ENCODE measurements at regions not wholly inside any gene's neighbourhood (a gene's known extent, or its start where the extent isn't known, plus 50 kb on each side); places are given as distances from the start of the nearest gene placed in this dataset.

DNA sequence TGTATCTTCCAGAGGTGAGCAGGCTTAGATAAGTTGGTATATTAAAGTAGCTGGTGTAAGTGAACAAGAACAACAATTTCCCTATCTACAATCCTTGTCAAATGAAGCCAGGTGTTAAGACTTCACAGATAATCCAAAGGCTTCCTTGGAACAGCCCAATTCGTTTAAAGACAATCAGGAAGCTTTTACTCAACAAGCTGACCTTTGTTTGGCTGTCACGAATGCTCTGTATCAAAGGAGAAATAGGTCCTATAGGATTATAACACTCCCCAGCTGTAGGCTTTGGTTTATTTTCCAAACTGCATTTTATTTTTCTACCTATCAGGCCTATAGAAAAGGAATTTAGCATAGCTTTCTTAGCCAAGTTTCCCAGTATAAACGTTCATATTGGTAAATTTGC, 766.5 kb upstream of the GOT2 start:
- H3K9me3 ChIP-seq (replicated peaks; ENCODE audit: insufficient read depth, low read length) = no peaks in the 10 kb centered on the region
- H3F3A ChIP-seq (ENCODE audit: insufficient read depth, low read length) = no peaks in the 10 kb centered on the region
- H4K20me1 ChIP-seq (ENCODE audit: insufficient read depth, low read length) = no peaks in the 10 kb centered on the region
- H3K27ac ChIP-seq (ENCODE audit: low read length) = no peak overlapping the region
- H3K4me1 ChIP-seq (ENCODE audit: low read length) = no peaks in the 10 kb centered on the region
- H3K79me2 ChIP-seq (ENCODE audit: low read length) = no peaks in the 10 kb centered on the region
- no peak overlapping the region for H3K9ac ChIP-seq (ENCODE audit: low read length)
- no peak overlapping the region for H2AFZ ChIP-seq (ENCODE audit: low read length)
- no peaks in the 10 kb centered on the region for H3K27me3 ChIP-seq (replicated peaks; ENCODE audit: insufficient read depth, low read length)
- no peaks in the 10 kb centered on the region for H3K36me3 ChIP-seq (replicated peaks; ENCODE audit: insufficient read depth, low read length)
- no peak for DNase-seq
- no peak overlapping the region for H3K4me2 ChIP-seq (ENCODE audit: low read depth, low read length)
- no peaks in the 10 kb centered on the region for H3K9me2 ChIP-seq (replicated peaks; ENCODE audit: insufficient read depth, low read length)
- no peak overlapping the region for H3K4me3 ChIP-seq (ENCODE audit: low read length)
- TF ChIP-seq, protein P1, sequence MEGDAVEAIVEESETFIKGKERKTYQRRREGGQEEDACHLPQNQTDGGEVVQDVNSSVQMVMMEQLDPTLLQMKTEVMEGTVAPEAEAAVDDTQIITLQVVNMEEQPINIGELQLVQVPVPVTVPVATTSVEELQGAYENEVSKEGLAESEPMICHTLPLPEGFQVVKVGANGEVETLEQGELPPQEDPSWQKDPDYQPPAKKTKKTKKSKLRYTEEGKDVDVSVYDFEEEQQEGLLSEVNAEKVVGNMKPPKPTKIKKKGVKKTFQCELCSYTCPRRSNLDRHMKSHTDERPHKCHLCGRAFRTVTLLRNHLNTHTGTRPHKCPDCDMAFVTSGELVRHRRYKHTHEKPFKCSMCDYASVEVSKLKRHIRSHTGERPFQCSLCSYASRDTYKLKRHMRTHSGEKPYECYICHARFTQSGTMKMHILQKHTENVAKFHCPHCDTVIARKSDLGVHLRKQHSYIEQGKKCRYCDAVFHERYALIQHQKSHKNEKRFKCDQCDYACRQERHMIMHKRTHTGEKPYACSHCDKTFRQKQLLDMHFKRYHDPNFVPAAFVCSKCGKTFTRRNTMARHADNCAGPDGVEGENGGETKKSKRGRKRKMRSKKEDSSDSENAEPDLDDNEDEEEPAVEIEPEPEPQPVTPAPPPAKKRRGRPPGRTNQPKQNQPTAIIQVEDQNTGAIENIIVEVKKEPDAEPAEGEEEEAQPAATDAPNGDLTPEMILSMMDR (IDR thresholded peaks at IDR 0.05; ENCODE audit: low read length) = no peak

DNA sequence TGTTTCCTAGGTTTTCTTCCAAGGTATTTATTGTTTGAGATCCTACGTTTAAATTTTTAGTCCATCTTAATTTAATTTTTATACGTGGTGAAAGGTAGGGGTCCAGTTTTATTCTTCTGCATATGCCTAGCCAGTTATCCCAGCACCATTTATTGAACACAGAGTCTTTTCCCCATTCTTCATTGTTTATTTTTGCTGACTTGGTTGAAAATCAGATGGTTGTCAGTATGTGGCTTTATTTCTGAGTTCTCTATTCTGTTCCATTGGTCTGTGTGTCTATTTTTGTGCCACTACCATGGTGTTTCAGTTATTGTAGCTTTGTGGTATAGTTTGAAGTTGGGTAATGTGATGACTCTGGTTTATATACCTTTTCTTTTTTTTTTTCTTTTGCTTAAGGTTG, 753.0 kb upstream of the GOT2 start:
- H3K4me1 ChIP-seq (ENCODE audit: low read length) = no peaks in the 10 kb centered on the region
- no peak overlapping the region for H3K27ac ChIP-seq (ENCODE audit: low read length)
- H3K27me3 ChIP-seq (replicated peaks; ENCODE audit: insufficient read depth, low read length) = no peaks in the 10 kb centered on the region
- H3K4me3 ChIP-seq (ENCODE audit: low read length) = no peak overlapping the region
- H3K9me2 ChIP-seq (replicated peaks; ENCODE audit: insufficient read depth, low read length) = no peaks in the 10 kb centered on the region
- TF ChIP-seq EZH2 (optimal IDR thresholded peaks at IDR 0.05; ENCODE audit: low read depth, low read length) (no peak), EZH2phosphoT487 (IDR thresholded peaks at IDR 0.05; ENCODE audit: low read length) (no peak)
- TF ChIP-seq, protein P1 (IDR thresholded peaks at IDR 0.05; ENCODE audit: low read length) = no peak
- H4K20me1 ChIP-seq (ENCODE audit: insufficient read depth, low read length) = no peaks in the 10 kb centered on the region
- H3K4me2 ChIP-seq (ENCODE audit: low read depth, low read length) = no peak overlapping the region
- no peak overlapping the region for H2AFZ ChIP-seq (ENCODE audit: low read length)
- no peak for DNase-seq
- no peaks in the 10 kb centered on the region for H3F3A ChIP-seq (ENCODE audit: insufficient read depth, low read length)
- no peaks in the 10 kb centered on the region for H3K9me3 ChIP-seq (replicated peaks; ENCODE audit: insufficient read depth, low read length)
- H3K9ac ChIP-seq (ENCODE audit: low read length) = no peak overlapping the region
- H3K79me2 ChIP-seq (ENCODE audit: low read length) = no peaks in the 10 kb centered on the region
- no peaks in the 10 kb centered on the region for H3K36me3 ChIP-seq (replicated peaks; ENCODE audit: insufficient read depth, low read length)

DNA sequence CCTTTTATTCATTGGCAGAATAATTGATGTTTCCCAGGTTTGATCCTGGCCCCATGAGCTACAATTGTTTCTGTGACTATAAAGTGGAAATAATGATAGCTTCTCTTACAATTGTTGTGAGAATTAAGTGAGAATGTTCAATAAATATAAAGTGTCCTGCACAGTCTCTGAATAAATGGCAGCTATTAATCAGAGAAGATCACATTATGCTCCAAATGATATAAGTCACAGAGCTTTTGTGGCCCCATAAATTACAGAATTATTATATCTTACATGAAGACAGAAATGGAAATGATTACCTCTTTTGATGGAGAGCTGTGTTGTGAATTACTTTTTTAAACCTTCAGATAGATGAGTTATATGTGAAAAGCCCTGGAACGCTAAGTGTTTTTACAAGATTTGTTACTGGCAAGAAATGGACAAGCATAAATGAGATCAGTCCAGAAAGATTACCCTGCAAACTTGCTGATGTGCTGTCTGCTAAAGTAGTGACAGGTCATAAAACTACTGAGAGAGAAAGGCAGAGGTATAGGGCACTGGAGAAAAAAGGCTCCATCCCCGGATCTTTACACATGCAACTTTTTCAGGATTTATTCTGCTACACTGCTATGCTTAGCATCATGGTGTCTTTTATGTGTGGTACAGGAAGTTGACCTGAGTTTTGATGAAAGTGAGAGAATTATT, 750.9 kb upstream of the GOT2 start:
- Histone ChIP-seq H3K27ac (ENCODE audit: low read length) (no peak overlapping the region), H3F3A (ENCODE audit: insufficient read depth, low read length) (no peaks in the 10 kb centered on the region), H3K9me3 (replicated peaks; ENCODE audit: insufficient read depth, low read length) (no peaks in the 10 kb centered on the region), H3K4me3 (ENCODE audit: low read length) (no peak overlapping the region), H3K9ac (ENCODE audit: low read length) (no peak overlapping the region), H3K79me2 (ENCODE audit: low read length) (no peaks in the 10 kb centered on the region), H3K27me3 (replicated peaks; ENCODE audit: insufficient read depth, low read length) (no peaks in the 10 kb centered on the region), H3K4me1 (ENCODE audit: low read length) (no peaks in the 10 kb centered on the region), H3K9me2 (replicated peaks; ENCODE audit: insufficient read depth, low read length) (no peaks in the 10 kb centered on the region), H2AFZ (ENCODE audit: low read length) (no peak overlapping the region), H4K20me1 (ENCODE audit: insufficient read depth, low read length) (no peaks in the 10 kb centered on the region), H3K4me2 (ENCODE audit: low read depth, low read length) (no peak overlapping the region), H3K36me3 (replicated peaks; ENCODE audit: insufficient read depth, low read length) (no peaks in the 10 kb centered on the region)
- no peak for DNase-seq
- TF ChIP-seq EZH2 (optimal IDR thresholded peaks at IDR 0.05; ENCODE audit: low read depth, low read length) (no peak), EZH2phosphoT487 (IDR thresholded peaks at IDR 0.05; ENCODE audit: low read length) (no peak)
- TF ChIP-seq, protein P1 (IDR thresholded peaks at IDR 0.05; ENCODE audit: low read length) = no peak
